Kidney (tissue), 13 donors: ENCODE measurements at regions not wholly inside any gene's neighbourhood (a gene's known extent, or its start where the extent isn't known, plus 50 kb on each side); places are given as distances from the start of the nearest gene placed in this dataset.

ENCODE experiments used
- DNase-seq, 5 donors: peaks; one replicate each; pipeline ENCODE4 v3.0.0-alpha.2; 2013 to 2020
- FAIRE-seq: peaks from 2 replicates; lab custom pipeline; 2012; peaks lifted over from hg19 to GRCh38; lab: Jason Lieb, UNC
- H3K27ac ChIP-seq, 2 donors: one replicate each; pipeline ENCODE4 v1.7.0; 2013; ENCODE audit warnings: low read depth in 2 of 2, low read length in 2 of 2, inconsistent platforms in 1 of 2
- H3K27me3 ChIP-seq: one replicate; pipeline ENCODE4 v1.7.1; 2013; ENCODE audit warnings: low read length, inconsistent platforms; ENCODE audit not compliant: control insufficient read depth, insufficient read depth
- H3K36me3 ChIP-seq, 3 donors: one replicate each; pipeline versions ENCODE4 v1.7.0 to v1.7.1; 2013; ENCODE audit warnings: low read length in 3 of 3, control low read depth in 1 of 3, inconsistent platforms in 1 of 3; ENCODE audit not compliant: insufficient read depth in 3 of 3, control insufficient read depth in 2 of 3
- H3K4me1 ChIP-seq, 3 donors: one replicate each; pipeline versions ENCODE4 v1.7.0 to v1.7.1; 2013; ENCODE audit warnings: low read length in 3 of 3, inconsistent platforms in 1 of 3, low read depth in 1 of 3; ENCODE audit not compliant: control insufficient read depth in 2 of 3, insufficient read depth in 2 of 3
- H3K4me3 ChIP-seq, 3 donors: one replicate each; pipeline versions ENCODE4 v1.7.0 to v1.8.1; 2013; ENCODE audit warnings: low read length in 3 of 3, control low read depth in 1 of 3, inconsistent platforms in 1 of 3
- H3K9ac ChIP-seq, 3 donors: one replicate each; pipeline versions ENCODE4 v1.7.0 to v1.7.1; 2013; ENCODE audit warnings: low read length in 3 of 3, control low read depth in 1 of 3, inconsistent platforms in 1 of 3
- H3K9me3 ChIP-seq, 3 donors: one replicate each; pipeline versions ENCODE4 v1.7.0 to v1.7.1; 2013; ENCODE audit warnings: low read length in 3 of 3, control low read depth in 1 of 3, inconsistent platforms in 1 of 3; ENCODE audit not compliant: control insufficient read depth in 2 of 3, insufficient read depth in 1 of 3
- CTCF ChIP-seq: IDR thresholded peaks from 3 replicates; pipeline ENCODE4 v1.5.1; 2012; ENCODE audit warnings: mild to moderate bottlenecking, moderate library complexity, borderline replicate concordance; ENCODE audit not compliant: insufficient read depth; ENCODE audit errors: extremely low read depth
- intact Hi-C: fragments of 100-400 bp; cut with DNase I; formaldehyde crosslinking; loops from one replicate; pipeline ENCODE4 v1.11.1; 2022
- donor health status: control.
- donor health status: control.
- donor health status: control.
- donor health status: control.
- donor health status: control.
- donor health status: DM: yes; HTN: yes; CAD: no.
- donor health status: Normal renal cell carcinoma (clear cell type).

GRCh38 chr10:16260388-16260787 is 176.4 kb upstream of the PTER start:
- H3K27ac ChIP-seq: no peak overlapping the region
- DNase-seq (no peak), FAIRE-seq (no peak)
- no peak overlapping the region for H3K4me3 ChIP-seq
- H3K9ac ChIP-seq: no peak overlapping the region
- no peaks in the 10 kb centered on the region for H3K27me3 ChIP-seq
- intact Hi-C loops: no loop called here
- H3K36me3 ChIP-seq: no peaks in the 10 kb centered on the region
- no peaks in the 10 kb centered on the region for H3K4me1 ChIP-seq
- no peaks in the 10 kb centered on the region for H3K9me3 ChIP-seq
- TF ChIP-seq CTCF: no peak

DNA sequence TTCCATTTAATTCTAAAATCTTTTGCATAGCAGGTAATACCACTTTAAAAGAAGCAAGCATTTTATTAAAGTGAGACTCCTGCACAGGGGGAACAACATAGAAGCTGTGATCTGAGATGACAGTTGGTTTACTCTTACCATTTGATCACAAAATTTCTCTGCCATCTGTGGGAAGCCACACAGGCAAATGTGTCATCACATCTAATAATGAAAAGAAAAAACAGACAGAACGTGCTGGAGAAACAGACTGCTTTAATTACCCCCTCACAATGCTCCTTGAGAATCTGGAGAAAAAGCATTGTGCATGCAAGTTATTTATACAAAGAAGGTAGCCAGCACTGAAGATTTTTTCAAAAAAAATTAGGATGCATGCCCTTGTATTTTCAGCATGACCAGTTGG is 165.2 kb upstream of the PTER start:
- H3K27ac ChIP-seq: no peak overlapping the region
- FAIRE-seq: no peak
- no peak for TF ChIP-seq CTCF

DNA sequence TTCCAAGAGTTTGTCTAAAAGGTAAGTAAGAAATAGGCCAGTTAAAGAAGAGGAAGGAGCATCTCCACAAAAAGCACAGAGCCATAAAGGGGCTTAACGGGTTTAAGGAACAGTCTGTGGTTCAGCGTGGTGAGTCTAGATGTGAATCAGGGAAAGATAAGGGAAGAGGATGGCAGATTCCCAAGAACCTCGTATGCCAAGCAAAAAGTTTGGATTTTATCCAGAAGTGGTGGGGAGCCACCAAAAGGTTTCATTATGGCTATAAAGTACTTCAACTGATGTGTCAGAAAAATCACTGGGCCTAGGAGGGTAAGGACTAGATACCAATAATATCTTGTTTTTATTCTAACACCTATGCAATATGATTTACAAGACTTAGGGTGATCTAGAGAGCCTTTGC is 161.9 kb upstream of the PTER start:
- no peak overlapping the region for H3K9ac ChIP-seq
- no peak for FAIRE-seq
- intact Hi-C loops: no loop called here

More for the DNA sequence above, 165.2 kb upstream of the PTER start:
- no peak overlapping the region for H3K9ac ChIP-seq
- H3K4me1 ChIP-seq: no peaks in the 10 kb centered on the region
- H3K4me3 ChIP-seq: no peak overlapping the region
- H3K9me3 ChIP-seq: no peaks in the 10 kb centered on the region
- no peak for DNase-seq
- H3K36me3 ChIP-seq: no peaks in the 10 kb centered on the region
- no peaks in the 10 kb centered on the region for H3K27me3 ChIP-seq
- intact Hi-C loops: no loop called here

More for the DNA sequence above, 161.9 kb upstream of the PTER start:
- DNase-seq: no peak
- H3K4me3 ChIP-seq: no peak overlapping the region
- H3K9me3 ChIP-seq: no peaks in the 10 kb centered on the region
- no peak for TF ChIP-seq CTCF
- H3K27me3 ChIP-seq: no peaks in the 10 kb centered on the region
- no peak overlapping the region for H3K27ac ChIP-seq
- no peaks in the 10 kb centered on the region for H3K4me1 ChIP-seq
- no peaks in the 10 kb centered on the region for H3K36me3 ChIP-seq
